Sigmoid colon (tissue), 6 donors: ENCODE measurements at regions not wholly inside any gene's neighbourhood (a gene's known extent, or its start where the extent isn't known, plus 50 kb on each side); places are given as distances from the start of the nearest gene placed in this dataset.

Source experiments
- DNase-seq: peaks from one replicate; pipeline ENCODE4 v3.0.0-alpha.2; 2019
- H3K27ac ChIP-seq, 4 donors: fragments of 200-600 bp; sonication (generic); one replicate each; pipeline ENCODE4 v1.5.1; 2016 to 2019; ENCODE audit warnings: mild to moderate bottlenecking in 1 of 4
- H3K27me3 ChIP-seq, 3 donors: fragments of 200-600 bp; sonication (generic); one replicate each; pipeline ENCODE4 v1.5.1; 2019; ENCODE audit warnings: mild to moderate bottlenecking in 1 of 3
- H3K36me3 ChIP-seq, 4 donors: fragments of 200-600 bp; sonication (generic); one replicate each; pipeline ENCODE4 v1.5.1; 2016 to 2019
- H3K4me1 ChIP-seq, 4 donors: fragments of 200-600 bp; sonication (generic); one replicate each; pipeline ENCODE4 v1.5.1; 2017 to 2019
- H3K4me3 ChIP-seq, 4 donors: fragments of 200-600 bp; sonication (generic); one replicate each; pipeline ENCODE4 v1.5.1; 2017 to 2019; ENCODE audit warnings: mild to moderate bottlenecking in 2 of 4, moderate library complexity in 1 of 4
- H3K9me3 ChIP-seq, 4 donors: fragments of 200-600 bp in 3 of 4; sonication (generic) in 3 of 4; one replicate each; pipeline versions ENCODE4 v1.5.1 to v1.6.1; 2013 to 2019
- CTCF ChIP-seq, 4 experiments: fragments of 450-650 bp in 3 of 4; fragments of 200-600 bp in 1 of 4; IDR thresholded peaks; one replicate each; pipeline ENCODE4 v1.5.1; 2016 to 2019; ENCODE audit warnings: antibody characterized with exemption in 4 of 4, mild to moderate bottlenecking in 3 of 4, moderate library complexity in 2 of 4
- EP300 ChIP-seq, 4 donors: sonication (generic); formaldehyde crosslinking; IDR thresholded peaks; one replicate each; pipeline ENCODE4 v1.6.1; 2017; ENCODE audit warnings: antibody characterized with exemption in 4 of 4
- POLR2A ChIP-seq, 2 donors: fragments of 450-650 bp; IDR thresholded peaks; one replicate each; pipeline ENCODE4 v1.6.1; 2016; ENCODE audit warnings: antibody characterized with exemption in 2 of 2, mild to moderate bottlenecking in 2 of 2, moderate library complexity in 2 of 2
- POLR2AphosphoS5 ChIP-seq, 4 donors: sonication (generic); formaldehyde crosslinking; IDR thresholded peaks; one replicate each; pipeline ENCODE4 v1.6.1; 2017; ENCODE audit warnings: antibody characterized with exemption in 4 of 4
- WGBS, 2 donors: extraction: QIAGEN DNeasy Blood & Tissue Kit; methylation state at CpG; one replicate each; pipeline ENCODE4 v1.1.7; 2013; 5-methylcytosine and 5-hydroxymethylcytosine counted together
- intact Hi-C: fragments of 100-400 bp; cut with DNase I; formaldehyde crosslinking; loops from one replicate; pipeline ENCODE4 v1.15.1; 2023
- donor health status: healthy with polysubstance abuse.
- donor health status: healthy.

DNA sequence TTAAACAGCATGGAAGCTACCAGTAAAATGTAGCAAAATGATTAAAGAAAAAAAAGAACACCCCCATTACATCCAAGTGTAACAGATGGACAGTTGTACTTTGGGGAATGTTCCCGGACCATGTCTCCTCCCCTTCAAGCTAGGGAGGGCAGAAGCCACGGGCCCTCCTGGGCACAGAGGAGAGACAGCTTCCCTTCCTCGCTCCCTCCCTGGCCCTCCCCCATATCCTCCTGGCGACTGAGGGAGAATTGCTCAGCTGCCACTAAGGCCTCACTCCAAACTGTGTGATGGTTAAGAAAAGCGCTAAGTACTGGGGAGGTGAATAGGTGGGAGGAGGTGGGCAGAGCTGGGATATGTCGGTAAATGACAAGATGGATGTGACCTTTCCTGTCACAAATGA, 358.0 kb downstream of the HRH4 start:
- Histone ChIP-seq H3K4me3 (no peak overlapping the region), H3K27me3 (no peaks in the 10 kb centered on the region), H3K36me3 (no peaks in the 10 kb centered on the region), H3K27ac (no peak overlapping the region), H3K4me1 (no peaks in the 10 kb centered on the region), H3K9me3 (no peaks in the 10 kb centered on the region)
- intact Hi-C loops, result no loop called here
- no peak for TF ChIP-seq POLR2A (IDR thresholded peaks at IDR 0.05)
- TF ChIP-seq CTCF (IDR thresholded peaks at IDR 0.05), result no peak
- TF ChIP-seq EP300 (IDR thresholded peaks at IDR 0.05), result no peak
- no peak for TF ChIP-seq POLR2AphosphoS5 (IDR thresholded peaks at IDR 0.05)
- DNase-seq, result no peak
- 70 to 81% methylated on average over 6 of the region's 6 CpGs for WGBS, 2 donors

DNA sequence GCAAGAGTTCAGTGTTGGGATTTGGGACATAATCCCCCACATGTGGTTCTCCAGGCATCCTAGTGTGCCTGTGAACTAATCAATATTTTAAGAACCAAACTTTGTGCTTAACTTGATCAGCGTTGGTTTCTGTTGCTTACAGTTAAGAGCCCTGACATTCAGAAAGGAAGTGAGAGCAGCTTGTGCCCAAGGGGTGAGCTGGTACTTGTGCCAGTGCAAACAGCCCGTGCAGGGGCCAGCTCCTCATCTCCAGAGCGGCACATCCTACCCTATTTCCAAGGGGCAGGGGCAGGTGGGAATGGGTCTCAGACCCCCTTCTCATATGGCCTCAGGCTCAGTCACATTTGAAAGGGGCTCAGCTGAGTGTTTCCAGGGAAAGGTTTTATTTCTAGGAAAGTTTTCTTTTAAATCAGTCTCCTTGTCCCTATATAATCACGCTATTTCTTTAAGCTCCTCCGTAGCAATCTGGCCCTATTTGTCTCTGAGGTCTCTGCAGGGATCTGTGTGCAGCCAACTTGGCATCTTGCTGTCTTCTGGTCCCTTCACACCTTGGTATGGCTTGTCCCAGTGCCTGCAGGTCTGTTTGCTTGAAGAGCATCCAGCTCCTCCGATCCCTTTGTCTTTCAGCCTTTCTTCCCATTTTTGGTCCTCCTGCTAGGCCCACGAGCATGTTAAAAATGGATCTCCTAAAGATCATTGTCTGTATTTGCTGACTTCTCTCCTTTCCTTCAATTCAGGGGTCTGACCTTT, 358.9 kb downstream of the HRH4 start:
- Histone ChIP-seq H3K27me3 (no peaks in the 10 kb centered on the region), H3K27ac (no peak overlapping the region), H3K4me1 (no peaks in the 10 kb centered on the region), H3K9me3 (no peaks in the 10 kb centered on the region), H3K36me3 (no peaks in the 10 kb centered on the region), H3K4me3 (no peak overlapping the region)
- TF ChIP-seq CTCF (IDR thresholded peaks at IDR 0.05), result no peak
- intact Hi-C loops, result no loop called here
- WGBS, 2 donors, result 89 to 91% methylated on average over 7 of the region's 7 CpGs
- no peak for DNase-seq

DNA sequence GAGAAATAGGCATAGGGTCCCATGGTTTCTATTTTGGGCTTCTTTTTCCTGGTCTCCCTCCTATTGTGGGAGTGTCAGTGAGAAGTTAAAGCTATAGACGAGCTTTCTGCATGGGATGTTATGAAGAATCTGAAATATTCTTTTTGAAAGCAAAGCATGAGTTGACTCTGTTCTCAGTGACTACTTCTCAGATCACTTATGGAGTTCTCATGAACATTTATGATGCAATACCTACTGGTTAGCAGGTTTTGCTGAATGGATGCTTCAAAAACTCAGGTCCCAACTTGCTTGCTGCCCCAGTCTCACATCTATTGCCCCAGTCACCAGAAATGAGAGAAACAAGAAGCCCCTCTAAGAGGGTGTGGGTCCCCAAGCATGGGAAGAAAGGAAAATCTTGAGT, 365.0 kb downstream of the HRH4 start:
- H3K4me1 ChIP-seq, result no peaks in the 10 kb centered on the region
- H3K27ac ChIP-seq, result no peak overlapping the region
- WGBS, 2 donors, result 89 to 93% methylated on average over 1 of the region's 1 CpG
- DNase-seq, result no peak
- H3K27me3 ChIP-seq, result no peaks in the 10 kb centered on the region
- no peak overlapping the region for H3K4me3 ChIP-seq
- H3K9me3 ChIP-seq, result no peaks in the 10 kb centered on the region
- H3K36me3 ChIP-seq, result no peaks in the 10 kb centered on the region
- TF ChIP-seq POLR2A (IDR thresholded peaks at IDR 0.05) (no peak), EP300 (IDR thresholded peaks at IDR 0.05) (no peak), CTCF (IDR thresholded peaks at IDR 0.05) (no peak), POLR2AphosphoS5 (IDR thresholded peaks at IDR 0.05) (no peak)
- intact Hi-C loops, result no loop called here

- no peak for DNase-seq
- TF ChIP-seq POLR2AphosphoS5 (IDR thresholded peaks at IDR 0.05) (no peak), POLR2A (IDR thresholded peaks at IDR 0.05) (no peak), CTCF (IDR thresholded peaks at IDR 0.05) (no peak), EP300 (IDR thresholded peaks at IDR 0.05) (no peak)
- H3K4me1 ChIP-seq, result no peaks in the 10 kb centered on the region
- WGBS, 2 donors, result 83 to 89% methylated on average over 2 of the region's 2 CpGs
- intact Hi-C loops, result no loop called here
- H3K27me3 ChIP-seq, result no peaks in the 10 kb centered on the region
- H3K9me3 ChIP-seq, result no peaks in the 10 kb centered on the region
- H3K36me3 ChIP-seq, result no peaks in the 10 kb centered on the region
- no peak overlapping the region for H3K4me3 ChIP-seq
- no peak overlapping the region for H3K27ac ChIP-seq
Observed at GRCh38 chr18:24826605-24827004, 366.2 kb downstream of the HRH4 start.

DNA sequence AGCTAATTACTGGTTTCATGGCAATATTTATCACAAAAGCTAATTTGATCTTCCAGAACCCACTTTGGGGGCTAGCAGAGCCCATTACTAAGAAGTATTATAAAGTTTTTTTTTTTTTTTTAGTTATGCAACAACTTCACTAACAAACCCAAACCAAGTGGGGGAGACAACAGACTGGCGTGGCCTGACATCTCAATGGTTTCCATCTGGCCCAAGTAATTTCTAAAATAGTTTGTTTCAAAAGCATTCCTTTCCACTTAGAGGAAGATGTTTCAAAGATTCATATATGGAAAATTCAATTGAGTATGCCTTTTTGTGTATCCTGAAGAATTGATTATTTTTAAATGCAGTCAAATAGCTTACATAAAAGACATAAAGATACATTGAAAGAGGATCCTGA, 367.1 kb downstream of the HRH4 start:
- DNase-seq, result no peak
- Histone ChIP-seq H3K4me3 (no peak overlapping the region), H3K27ac (no peak overlapping the region), H3K27me3 (no peaks in the 10 kb centered on the region), H3K4me1 (no peaks in the 10 kb centered on the region), H3K9me3 (no peaks in the 10 kb centered on the region), H3K36me3 (no peaks in the 10 kb centered on the region)
- WGBS, 2 donors, result 77 to 87% methylated on average over 1 of the region's 1 CpG
- no peak for TF ChIP-seq CTCF (IDR thresholded peaks at IDR 0.05)
- TF ChIP-seq POLR2AphosphoS5 (IDR thresholded peaks at IDR 0.05), result no peak
- no peak for TF ChIP-seq POLR2A (IDR thresholded peaks at IDR 0.05)
- intact Hi-C loops, result no loop called here
